Hepatic stellate cell (primary cell): ENCODE measurements at regions not wholly inside any gene's neighbourhood (a gene's known extent, or its start where the extent isn't known, plus 50 kb on each side); places are given as distances from the start of the nearest gene placed in this dataset.
"Not testable (repeated sequence)": the region's sequence is repeated elsewhere in the genome, so short reads cannot be mapped to it uniquely, and the experiment has no call there.

Source experiments
- DNase-seq: peaks from one replicate; pipeline ENCODE4 v3.0.0; 2011; ENCODE audit warnings: low spot score

DNA sequence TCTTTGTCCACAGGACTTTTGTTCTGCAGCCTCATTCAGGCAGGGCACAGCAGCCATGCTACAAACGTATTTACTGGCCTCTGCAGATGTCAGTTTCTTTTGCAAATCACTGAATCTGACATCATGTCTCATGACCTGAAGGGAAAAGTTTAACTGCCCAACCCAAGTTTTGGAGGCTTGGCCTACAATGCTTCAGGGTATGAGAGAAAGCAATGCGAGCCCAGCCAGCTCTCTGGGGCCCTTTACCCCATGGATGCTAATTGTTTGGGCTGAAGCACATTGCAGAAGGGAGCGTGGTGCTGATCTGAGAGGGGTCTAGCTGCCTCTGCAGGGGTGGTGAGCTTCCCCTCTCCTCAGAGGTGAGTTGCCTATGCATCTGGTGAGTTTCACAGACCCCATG, 179.9 kb upstream of the CXCL12 start:
- no peak for DNase-seq

DNA sequence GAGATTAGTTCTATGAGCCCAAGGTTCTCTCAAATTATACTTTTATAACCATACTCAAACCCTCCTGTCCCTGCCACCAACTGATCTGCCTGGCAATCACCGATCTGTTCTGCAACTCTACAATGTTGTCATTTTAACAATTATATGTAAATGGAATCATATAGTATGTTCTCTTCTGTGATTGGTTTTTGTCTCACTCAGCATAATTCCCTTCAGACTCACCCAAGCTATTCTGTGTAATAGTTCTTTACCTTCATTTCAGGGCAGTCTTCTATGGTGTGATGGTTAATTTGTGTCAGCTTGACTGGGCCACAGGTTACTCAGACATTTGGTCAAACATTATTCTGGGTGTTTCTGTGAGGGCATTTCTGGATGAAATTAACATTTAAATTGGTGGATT, 181.9 kb upstream of the CXCL12 start:
- DNase-seq = no peak

DNA sequence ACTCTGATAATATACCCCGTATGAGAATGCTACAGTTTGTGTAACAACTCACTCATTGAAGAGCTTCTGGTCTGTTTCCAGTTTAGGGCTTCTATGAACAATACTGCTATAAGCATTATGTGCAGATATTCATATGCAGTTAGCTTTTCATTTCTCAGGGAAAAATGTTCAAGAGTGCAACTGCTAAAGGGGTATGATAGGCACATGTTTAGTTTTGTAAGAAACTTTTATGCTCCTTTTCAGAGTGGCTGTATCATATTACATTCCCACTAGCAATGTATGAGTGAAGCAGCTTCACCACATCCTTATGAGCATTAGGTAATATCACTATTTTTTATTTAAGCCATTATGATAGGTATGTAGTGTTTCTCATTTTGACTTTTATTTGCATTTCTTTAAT, 182.6 kb upstream of the CXCL12 start:
- no peak for DNase-seq

DNA sequence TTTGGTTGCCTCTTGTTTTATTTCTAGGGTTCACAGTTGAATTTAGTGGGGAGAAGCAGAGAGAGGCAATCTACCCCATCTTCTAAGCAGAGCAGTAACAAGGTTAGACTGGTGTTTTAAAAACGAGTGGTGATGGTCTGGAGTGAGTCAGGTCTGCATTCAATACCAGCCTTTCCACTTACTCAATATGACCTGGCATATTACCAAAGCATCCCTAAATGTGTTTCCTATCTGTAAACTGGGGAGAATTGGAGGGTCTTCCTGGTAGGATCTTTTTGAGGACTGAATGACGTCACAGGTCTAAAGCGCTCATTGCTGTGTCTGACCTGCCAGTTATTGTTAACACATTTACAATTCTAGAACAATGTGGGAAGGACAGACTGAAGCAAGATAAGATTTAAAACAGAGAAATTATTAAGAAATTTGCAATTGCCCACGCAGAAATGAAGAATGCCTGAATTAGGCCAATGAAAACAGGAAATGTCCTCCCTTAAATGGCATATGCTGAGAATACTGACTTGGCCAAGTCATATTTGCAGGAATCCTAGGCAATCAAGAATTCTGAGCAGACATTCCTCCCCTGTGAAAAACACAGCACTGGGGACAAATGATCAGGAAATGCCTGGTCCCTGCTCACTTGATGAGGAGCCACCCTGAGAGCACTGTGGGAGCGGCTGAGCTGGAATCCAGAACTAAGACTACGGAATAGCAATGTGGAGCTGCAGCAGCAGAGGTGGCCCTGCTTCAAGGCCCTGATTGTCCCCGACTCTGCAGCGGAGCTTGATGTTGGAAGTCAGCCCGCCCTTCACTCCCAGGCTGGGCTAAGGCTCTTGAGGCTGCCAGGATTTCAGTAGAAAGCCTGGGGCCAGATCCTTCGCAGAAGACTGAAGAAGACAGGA, 184.5 kb upstream of the CXCL12 start:
- peak; percentile 90 for DNase-seq

DNA sequence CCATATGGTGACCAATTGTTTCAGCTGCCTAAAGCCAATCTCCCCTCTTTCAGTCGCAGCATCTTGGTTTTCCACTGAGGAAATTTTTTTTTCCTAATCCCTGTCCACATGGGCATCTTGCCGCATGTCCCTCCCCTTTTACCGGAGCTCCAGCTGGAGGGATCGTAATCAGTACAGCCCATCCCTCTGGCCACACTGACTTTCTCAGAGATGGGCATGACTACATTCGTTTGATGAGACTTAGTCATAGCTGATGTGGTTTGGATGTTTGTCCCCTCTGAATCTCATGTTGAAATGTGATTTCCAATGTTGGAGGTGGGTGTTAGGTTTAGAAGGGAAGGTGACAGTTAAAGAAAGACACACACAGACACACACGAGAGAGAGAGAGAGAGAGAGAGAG, 186.8 kb upstream of the CXCL12 start:
- peak; percentile 29 for DNase-seq

DNA sequence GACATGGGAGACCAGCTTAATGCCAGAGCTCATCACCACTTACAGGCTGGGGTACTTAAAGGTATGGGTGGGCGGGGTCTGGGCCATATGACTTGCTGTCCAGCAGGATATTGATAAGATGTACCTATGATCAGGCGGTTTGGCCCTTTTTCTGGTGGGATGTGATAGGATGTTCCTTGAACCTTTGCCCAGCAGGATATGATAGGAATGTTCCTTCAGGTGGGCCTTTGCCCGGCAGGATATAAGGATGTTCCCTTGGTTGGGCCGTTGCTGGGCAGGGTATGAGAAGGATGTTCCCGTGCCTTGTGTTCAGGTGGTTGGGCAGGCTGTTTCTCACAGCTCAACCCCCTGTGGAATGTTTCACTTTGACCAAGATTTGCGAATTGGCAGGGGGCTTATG, 187.2 kb upstream of the CXCL12 start:
- no peak for DNase-seq

DNA sequence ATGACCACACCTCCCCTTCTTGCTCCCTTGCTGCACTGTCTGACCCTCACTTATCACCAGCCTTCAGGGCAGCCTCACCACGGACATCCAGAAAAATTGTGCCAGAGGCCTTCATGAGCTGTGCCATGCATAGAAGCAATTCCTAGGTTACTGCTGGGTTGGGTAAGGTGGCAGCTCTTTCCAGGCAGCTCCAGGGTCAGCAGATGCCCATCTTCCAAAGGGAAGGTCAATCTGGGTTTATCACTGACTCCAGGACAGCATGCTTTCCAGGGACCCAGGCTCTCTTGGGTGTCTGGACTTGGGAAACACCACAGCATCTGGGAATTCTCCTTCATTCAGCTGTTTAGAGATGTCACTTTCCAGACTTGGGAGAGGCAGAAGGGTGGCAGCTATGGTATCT, 188.9 kb upstream of the CXCL12 start:
- no peak for DNase-seq

DNA sequence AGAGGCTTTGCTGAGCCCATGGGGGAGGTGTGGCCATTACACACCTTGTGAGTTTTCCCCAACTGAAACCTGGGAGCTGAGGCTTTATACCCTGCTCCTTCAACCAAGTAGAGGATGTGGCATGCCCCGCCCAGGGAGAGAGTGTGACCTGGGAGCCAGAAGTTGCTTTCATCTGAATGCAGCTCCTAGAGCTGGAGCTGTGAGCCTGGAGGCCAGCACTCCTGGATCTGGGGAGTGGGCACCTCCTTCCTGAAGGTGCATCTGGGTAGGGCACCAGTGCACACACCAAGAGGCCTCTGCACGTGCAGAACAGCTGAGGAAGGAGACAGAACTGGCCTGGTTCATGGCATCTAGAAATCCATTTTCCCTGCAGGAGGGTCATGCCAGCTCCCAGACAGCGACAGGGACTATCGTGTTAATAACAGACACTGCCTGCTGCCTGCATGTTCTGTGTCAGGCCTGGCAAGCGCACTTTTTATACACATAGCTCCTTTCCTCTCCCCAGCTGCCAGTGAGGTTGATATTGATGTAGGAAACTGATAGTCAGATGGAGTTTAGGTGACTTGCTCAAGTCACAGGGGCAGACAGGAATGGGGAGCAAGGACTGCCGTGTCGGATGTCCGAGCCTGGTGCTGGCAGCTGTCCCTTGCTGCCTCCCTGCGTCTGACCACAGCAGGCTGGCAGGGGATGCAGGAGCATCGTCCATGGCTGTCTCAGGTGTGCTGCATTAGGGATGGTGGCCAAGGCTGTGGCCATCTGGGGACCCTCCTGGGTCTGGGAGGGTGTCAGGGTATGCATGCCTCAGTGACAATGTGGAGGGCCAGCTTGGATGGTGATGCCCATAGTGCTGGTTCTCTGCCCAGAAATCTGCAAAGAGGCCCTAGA, 189.9 kb upstream of the CXCL12 start:
- DNase-seq = no peak

DNA sequence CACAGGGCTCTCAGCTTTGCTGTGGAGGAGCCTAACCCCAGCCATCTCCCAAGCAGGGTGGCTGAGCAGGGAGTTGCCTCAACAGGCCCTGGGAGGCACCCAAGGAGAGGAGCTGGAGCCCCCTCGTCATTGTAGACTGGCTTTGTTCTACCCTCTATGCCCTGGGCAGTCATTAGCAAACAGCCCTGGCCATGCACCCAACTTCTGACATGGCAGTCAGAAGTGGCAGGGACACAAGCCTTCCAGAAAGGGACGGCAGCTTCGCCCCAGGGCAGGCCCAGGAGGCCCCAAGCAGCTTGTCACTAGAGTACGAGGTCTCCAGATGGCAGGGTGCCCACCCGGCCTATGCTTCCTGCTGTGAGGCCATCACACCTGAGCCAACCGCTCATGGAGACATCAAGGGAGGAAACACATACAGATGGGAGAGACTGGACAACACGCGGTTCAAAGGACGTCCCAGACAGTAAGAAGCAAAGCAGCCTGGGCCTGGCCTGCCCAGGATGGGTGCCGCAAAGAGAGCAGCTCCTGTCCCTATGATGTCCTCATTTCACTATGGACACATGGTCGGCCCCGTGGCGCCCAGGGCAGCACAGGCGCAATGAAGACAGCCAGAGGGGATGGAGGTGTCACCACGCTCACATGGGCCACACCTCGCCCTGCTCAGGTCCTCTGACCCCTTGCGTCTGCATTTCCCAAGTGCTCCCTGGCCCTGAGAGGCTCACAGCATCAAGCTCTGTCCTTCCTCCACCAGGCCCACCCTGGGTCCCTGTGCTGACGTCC, 190.9 kb upstream of the CXCL12 start:
- DNase-seq = no peak

DNA sequence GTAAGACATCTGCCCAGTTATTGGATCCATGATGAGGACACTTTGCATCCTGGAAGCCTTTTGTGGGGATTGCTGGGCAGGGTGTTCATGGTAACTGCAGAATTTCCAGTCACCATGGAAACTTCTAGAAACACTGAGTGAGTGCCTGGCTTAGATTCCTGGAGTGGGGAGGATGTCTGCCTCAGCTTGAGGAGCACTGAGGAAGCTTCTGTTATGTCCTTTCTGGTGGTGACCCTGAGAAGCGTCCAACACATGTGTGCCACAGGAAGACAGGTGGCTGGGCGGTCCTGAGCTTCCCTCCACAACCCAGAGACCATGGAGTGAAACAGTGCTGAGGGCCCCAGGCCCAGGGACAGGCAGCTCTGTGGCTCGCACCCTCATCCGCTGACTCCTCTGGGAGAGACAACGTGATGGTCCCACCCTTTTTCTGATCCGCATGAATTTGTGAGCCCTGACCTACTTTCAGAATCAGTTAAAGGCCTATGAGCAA, 191.8 kb upstream of the CXCL12 start:
- peak; percentile 68 for DNase-seq

DNA sequence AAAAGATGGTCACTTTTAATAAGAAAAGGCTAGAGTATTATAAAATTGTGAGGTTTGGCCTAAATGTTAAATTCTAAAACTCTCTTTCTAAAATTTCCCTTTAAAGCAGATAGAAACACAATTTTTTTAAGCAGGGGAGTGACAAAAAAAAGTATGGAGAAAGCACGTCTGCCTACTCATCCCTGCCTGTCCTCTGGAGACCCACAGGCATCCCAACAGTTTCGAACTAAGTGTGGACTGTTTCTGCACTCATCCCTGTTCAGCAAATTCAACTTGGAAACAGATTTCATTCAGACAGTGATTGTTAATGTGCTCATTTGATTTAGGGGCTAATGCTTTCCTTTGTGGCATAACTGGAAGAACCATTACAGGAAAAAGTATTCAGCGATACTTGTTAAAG, 192.6 kb upstream of the CXCL12 start:
- no peak for DNase-seq

DNA sequence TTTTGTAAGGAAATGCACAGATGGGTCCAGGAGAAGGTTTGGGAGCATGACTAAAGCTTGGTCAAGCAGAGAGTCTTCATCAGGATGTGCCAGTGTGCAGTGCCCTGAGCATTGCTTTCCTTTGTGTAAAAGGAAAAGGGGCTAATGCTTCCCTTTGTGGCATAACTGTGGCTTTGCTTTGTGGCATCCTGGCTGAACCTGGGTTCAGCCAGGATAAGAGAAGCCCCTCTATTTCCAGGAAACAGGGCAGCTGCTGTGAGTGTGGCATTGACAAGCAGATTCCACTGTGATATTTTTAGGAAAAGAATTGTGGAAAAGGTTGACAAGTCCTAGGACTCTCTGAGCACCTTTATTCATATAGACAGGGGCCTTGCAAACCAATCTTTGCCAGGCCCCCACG, 193.4 kb upstream of the CXCL12 start:
- DNase-seq = no peak

DNA sequence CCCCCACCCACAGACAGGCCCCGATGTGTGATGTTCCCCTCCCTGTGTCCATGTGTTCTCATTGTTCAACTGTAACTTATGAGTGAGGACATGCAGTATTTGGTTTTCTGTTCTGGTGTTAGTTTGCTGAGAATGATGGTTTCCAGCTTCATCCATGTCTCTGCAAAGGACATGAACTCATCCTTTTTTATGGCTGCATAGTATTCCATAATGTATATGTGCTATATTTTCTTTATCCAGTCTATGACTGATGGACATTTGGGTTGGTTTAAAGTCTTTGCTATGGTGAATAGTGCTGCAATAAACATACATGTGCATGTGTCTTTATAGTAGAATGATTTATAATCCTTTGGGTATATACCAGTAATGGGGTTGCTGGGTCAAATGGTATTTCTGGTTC, 194.1 kb upstream of the CXCL12 start:
- not testable (repeated sequence) for DNase-seq

DNA sequence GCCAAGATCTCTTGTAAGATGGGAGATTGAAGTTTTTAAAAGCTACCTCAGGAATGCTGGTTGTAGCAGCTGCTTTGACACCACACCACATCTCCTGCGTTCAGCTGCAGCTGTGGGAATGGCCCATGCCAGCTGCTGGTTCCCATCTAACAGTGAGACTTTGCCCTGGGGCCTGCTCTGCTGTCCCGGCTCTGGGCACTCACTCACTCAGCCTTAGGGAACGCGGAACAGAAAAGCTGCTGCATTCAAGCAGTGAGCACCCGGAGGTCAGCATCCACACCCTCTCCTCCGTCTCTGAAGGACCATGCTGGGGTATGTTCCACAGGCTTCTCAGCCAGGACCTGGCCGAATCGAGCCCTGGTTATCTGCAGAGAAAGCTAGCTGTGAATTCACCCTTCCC, 197.1 kb upstream of the CXCL12 start:
- DNase-seq = no peak

DNA sequence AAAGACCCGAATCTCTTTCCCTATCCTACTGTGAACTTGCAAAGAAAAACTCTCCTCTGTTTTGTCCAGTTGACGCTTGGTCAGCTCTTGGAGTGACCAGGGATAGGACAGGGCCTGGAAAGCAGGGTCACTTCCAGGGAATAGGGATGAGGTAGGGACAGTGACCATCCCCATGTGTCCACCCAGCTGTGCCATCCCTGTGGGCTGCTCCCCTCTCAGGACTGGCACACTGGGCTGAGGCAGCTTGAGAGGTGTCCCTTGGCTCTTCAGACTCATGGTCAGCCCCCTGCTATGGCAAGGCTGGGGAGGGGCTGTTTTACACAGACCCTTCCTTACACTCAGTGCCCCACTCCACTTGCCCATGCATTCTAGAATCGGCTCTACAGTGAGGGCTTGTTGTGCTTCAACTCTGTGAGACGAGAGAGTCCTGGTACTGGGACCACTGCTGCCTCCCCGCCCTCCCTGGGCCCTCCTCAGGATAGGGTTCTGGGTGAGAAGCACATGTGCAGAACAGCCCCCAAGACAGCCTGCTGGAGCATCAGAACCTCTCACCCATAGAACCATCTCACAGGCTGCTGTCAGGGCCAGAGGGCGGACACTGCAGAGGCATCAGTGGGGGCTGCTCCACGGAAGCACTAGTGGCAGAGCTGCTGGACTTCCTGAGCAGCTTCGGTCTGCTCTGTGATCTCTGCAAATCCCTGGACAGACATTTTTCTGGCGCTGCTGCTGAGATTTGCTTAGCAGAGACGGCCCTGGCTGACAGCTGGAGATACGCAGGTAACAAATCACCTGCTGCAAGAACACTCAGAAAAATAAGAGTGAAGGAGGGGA, 202.8 kb upstream of the CXCL12 start:
- no peak for DNase-seq

DNA sequence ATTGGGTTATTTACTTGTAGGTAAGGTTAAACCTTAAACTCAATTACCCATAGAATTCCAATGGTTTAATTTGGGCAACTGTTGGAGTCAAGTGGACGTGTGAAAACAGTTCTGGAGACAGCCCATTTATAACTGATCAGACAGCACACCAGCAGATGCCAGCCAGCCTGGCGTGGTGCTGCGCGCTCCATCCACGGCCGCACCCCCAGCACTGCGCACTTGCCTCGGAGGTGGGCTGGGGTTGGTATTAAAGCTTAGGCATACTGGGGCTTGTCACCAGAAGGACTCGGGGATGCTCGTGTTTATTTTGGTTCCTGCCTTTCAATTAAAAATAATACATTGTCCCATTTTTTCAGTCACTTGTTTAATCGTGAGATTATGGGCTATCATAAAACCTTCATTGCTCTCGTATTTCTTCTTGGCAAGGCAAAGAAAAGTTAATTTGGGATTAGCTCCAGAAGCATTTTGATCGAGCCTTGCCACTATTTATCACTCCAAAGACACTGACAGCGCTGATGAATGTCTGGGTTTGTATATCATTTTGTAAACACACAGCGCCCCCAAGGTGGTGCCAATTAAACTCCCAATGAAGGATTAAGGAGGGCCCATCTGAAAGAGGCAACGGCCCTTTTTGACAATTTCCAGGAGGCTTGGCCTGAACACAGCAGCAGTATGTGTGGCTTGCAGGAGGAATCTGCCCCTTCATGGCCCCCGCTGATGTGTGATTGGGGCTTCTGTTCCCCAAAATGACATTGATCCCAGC, 204.5 kb upstream of the CXCL12 start:
- no peak for DNase-seq

DNA sequence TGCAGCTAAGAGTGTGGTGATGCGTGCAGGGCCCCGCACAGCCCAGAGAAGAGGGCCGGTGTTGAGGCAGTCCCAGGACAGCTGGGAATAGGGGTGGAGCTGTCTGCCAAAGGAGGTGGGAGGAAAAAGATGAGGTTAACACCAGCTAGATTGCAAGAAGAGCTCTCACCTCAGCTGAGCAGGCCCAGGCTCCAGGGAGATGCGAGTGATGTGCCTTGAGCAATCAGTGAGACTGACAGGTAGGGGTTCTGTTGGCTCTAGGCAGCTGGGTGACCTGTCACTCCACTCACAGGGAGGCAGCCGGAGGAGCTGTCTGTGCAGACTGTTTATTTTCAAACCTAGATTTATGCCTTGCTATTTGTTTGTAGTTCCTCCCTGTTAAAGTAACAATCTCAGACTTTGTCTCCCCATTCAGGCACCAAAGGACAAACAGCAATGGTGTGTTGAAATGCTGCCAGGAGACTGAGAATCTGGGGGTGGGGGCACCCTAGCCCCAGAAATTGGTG, 205.1 kb upstream of the CXCL12 start:
- DNase-seq = no peak

DNA sequence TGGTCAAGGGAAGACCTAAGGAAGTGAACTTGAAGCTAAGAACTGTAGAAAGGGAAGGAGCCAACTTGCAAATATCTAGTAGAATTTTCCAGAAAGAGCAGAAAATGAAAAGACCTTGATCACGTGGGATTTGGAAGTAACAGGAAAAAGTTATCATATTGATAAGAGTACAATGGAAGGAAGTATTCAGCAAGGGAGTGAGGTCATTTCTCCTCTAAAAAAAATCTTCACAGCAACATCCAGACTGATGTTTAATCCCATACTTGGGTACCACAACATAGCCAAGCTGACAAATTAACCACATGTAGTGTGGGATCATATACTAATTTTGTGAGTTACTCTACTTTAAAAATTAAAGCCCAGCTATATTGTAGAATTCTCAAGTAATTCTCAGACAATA, 207.0 kb upstream of the CXCL12 start:
- DNase-seq = no peak

DNA sequence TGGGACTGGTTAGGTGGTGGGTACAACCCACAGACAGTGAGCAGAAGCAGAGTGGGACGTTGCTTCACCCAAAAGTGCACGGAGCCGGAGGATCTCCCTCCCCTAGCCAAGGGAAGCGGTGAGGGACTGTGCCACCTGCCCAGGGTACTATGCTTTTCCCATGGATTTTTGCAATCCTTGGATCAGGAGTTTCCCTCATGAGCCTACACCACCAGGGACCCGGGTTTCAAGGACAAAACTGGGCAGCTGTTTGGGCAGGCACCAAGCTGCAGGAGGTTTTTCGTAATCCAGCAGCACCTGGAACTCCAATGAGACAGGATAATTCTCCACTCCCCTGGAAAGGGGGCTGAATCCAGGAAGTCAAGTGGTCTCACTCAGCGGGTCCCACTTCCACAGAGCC, 209.1 kb upstream of the CXCL12 start:
- DNase-seq = no peak

DNA sequence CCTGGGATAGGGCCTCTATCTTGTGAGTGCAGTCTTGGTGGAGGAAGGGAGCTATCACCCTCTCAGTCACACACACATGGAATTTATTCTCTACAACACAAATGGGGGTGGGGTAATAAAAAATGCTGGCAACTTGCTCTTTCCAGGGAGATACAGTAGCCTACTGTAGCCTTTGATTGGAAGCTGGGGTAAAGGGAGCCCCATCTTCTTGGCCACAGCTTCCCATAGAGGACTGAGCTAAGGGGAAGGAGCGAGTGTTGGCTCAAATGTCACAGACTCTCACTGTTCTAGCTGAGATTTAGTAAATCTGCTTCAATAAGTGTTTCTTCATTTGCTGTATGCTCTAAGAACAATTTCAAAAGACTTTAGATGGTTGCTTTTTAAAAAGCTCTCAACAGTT, 222.2 kb upstream of the CXCL12 start:
- no peak for DNase-seq
